Dendritic cell treated with granulocyte-macrophage colony-stimulating factor and Interleukin-4, amounts not matched to agents 40 ng/mL and 50 ng/mL, for 4 days (primary cell): ENCODE measurements at regions not wholly inside any gene's neighbourhood (a gene's known extent, or its start where the extent isn't known, plus 50 kb on each side); places are given as distances from the start of the nearest gene placed in this dataset.

ENCODE experiments used
- H3K27ac Mint-ChIP-seq: one replicate; pipeline ENCODE4 v1.8.0; 2022; ENCODE audit warnings: mild to moderate bottlenecking, mixed read lengths
- H3K27me3 Mint-ChIP-seq: one replicate; pipeline ENCODE4 v1.8.0; 2022; ENCODE audit warnings: mild to moderate bottlenecking, mixed read lengths
- H3K36me3 Mint-ChIP-seq: one replicate; pipeline ENCODE4 v1.8.0; 2022; ENCODE audit warnings: low read depth, mixed read lengths
- H3K4me1 Mint-ChIP-seq: one replicate; pipeline ENCODE4 v1.8.0; 2022; ENCODE audit warnings: low read depth, mixed read lengths
- H3K4me3 Mint-ChIP-seq: one replicate; pipeline ENCODE4 v1.8.0; 2022; ENCODE audit warnings: mild to moderate bottlenecking, moderate library complexity, mixed read lengths
- H3K9me3 Mint-ChIP-seq: one replicate; pipeline ENCODE4 v1.8.0; 2022; ENCODE audit warnings: mixed read lengths
- intact Hi-C: fragments of 100-400 bp; cut with micrococcal nuclease; formaldehyde crosslinking; loops from one replicate; pipeline ENCODE4 v1.15.0; 2022

- H3K27ac Mint-ChIP-seq = no peak overlapping the region
- H3K27me3 Mint-ChIP-seq = no peaks in the 10 kb centered on the region
- H3K4me1 Mint-ChIP-seq = no peaks in the 10 kb centered on the region
- no peaks in the 10 kb centered on the region for H3K36me3 Mint-ChIP-seq
- intact Hi-C loops = no loop called here
- H3K4me3 Mint-ChIP-seq = no peak overlapping the region
- H3K9me3 Mint-ChIP-seq = peaks cover 33% of the 10 kb centered on the region
Measured at GRCh38 chr2:5751873-5752482, 59.8 kb downstream of the SOX11 start.

DNA sequence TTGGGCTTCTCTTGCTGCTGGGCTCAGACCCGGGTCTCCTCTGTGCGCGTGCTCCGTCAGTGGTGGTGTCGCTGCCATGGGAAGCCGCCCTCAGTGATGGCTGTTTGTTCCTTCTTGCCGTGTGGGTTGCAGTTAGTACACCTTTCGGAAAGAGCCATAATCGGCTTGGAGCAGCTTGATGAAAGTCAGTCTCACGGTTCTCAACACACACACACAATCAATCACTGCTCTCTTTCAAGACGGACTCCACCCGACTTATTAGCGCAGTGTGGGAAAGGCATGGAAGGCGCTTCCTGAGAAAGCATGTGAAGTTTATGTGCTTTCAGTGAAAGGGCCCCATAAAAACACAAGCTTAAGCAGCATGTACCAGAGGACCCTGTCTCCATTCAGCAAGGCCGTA, 64.1 kb downstream of the SOX11 start:
- H3K4me1 Mint-ChIP-seq = no peaks in the 10 kb centered on the region
- intact Hi-C loops = no loop called here
- H3K36me3 Mint-ChIP-seq = no peaks in the 10 kb centered on the region
- no peaks in the 10 kb centered on the region for H3K27me3 Mint-ChIP-seq
- no peak overlapping the region for H3K27ac Mint-ChIP-seq
- no peak overlapping the region for H3K4me3 Mint-ChIP-seq
- H3K9me3 Mint-ChIP-seq = peaks cover 11% of the 10 kb centered on the region

DNA sequence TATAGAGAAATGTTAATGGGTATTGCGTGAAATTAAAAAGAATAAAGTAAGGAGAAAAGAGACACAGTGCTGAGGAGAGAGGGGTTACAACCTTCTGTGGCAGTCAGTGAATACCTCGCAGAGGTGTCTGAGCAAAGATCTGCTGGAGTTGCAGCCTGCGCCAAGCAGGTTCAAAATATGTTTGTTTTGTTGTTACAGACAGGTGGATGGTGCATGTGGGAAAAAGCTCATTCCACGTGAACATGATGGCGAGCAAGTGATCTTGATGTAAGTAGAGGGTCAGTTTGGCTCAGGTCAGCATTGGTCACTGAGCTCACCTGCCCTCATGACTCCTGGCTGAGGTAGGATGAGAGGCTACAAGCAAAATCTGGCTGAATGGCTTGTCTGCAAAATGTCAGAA, 66.2 kb downstream of the SOX11 start:
- Mint-ChIP-seq H3K4me1 (no peaks in the 10 kb centered on the region), H3K9me3 (peaks cover 4% of the 10 kb centered on the region), H3K27ac (no peak overlapping the region), H3K36me3 (no peaks in the 10 kb centered on the region), H3K27me3 (no peaks in the 10 kb centered on the region), H3K4me3 (no peak overlapping the region)
- intact Hi-C loops = no loop called here

GRCh38 chr2:5759949-5760348, 67.8 kb downstream of the SOX11 start:
- intact Hi-C loops = no loop called here
- H3K27me3 Mint-ChIP-seq = no peaks in the 10 kb centered on the region
- no peaks in the 10 kb centered on the region for H3K9me3 Mint-ChIP-seq
- no peaks in the 10 kb centered on the region for H3K4me1 Mint-ChIP-seq
- no peak overlapping the region for H3K4me3 Mint-ChIP-seq
- H3K27ac Mint-ChIP-seq = no peak overlapping the region
- no peaks in the 10 kb centered on the region for H3K36me3 Mint-ChIP-seq

- intact Hi-C loops = no loop called here
- no peak overlapping the region for H3K4me3 Mint-ChIP-seq
- no peaks in the 10 kb centered on the region for H3K27me3 Mint-ChIP-seq
- peaks cover 7% of the 10 kb centered on the region for H3K9me3 Mint-ChIP-seq
- H3K27ac Mint-ChIP-seq = no peak overlapping the region
- no peaks in the 10 kb centered on the region for H3K36me3 Mint-ChIP-seq
- H3K4me1 Mint-ChIP-seq = no peaks in the 10 kb centered on the region
Measured at GRCh38 chr2:5763531-5763930, 71.3 kb downstream of the SOX11 start.

DNA sequence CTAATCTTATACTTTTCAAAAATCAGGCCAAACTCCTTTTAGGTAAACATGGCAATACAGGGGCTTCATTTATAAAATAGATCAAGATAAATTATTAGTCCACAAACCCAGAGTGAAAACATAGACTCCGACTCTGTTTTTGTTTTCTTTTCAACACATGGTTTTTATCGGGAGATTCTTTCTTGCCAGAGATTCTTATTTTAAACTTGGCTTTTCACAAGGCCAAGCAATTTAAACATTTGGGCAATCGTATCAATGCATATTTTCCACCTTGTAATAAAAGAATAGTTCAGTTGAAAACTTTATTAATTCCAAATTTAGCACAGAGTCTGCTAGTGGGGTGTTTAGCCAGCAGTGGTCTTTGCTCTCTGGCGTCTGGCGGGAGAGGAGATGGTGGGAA, 71.9 kb downstream of the SOX11 start:
- Mint-ChIP-seq H3K9me3 (peaks cover 12% of the 10 kb centered on the region), H3K4me1 (no peaks in the 10 kb centered on the region), H3K27me3 (no peaks in the 10 kb centered on the region), H3K4me3 (no peak overlapping the region), H3K36me3 (no peaks in the 10 kb centered on the region), H3K27ac (no peak overlapping the region)
- intact Hi-C loops = no loop called here

DNA sequence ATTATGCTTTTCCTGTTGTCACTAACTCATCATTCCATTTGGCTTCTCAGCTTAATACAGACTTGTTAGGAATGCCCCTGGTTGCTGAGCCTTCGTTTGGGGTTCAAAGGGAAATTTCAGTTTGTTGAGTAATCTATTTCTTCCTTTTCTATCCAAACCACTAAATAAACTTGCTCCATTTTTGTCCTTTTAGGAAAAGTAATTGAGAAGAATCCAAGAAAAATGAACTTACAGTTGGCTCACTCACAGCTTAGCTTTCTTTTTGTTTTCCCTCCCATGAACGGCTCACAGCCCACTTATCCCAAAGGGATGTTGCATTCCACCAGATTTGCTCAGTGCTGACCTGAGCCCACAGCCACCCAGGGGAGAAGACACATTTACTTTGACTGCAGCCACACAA, 73.9 kb downstream of the SOX11 start:
- Mint-ChIP-seq H3K4me3 (no peak overlapping the region), H3K27me3 (no peaks in the 10 kb centered on the region), H3K4me1 (no peaks in the 10 kb centered on the region)

GRCh38 chr2:5766561-5766960, 74.4 kb downstream of the SOX11 start:
- Mint-ChIP-seq H3K4me1 (no peaks in the 10 kb centered on the region), H3K27me3 (no peaks in the 10 kb centered on the region), H3K27ac (no peak overlapping the region), H3K36me3 (no peaks in the 10 kb centered on the region), H3K4me3 (no peak overlapping the region), H3K9me3 (peaks cover 14% of the 10 kb centered on the region)
- intact Hi-C loops = no loop called here

More for the DNA sequence above, 73.9 kb downstream of the SOX11 start:
- peaks cover 14% of the 10 kb centered on the region for H3K9me3 Mint-ChIP-seq
- H3K27ac Mint-ChIP-seq = no peak overlapping the region
- H3K36me3 Mint-ChIP-seq = no peaks in the 10 kb centered on the region
- intact Hi-C loops = no loop called here

DNA sequence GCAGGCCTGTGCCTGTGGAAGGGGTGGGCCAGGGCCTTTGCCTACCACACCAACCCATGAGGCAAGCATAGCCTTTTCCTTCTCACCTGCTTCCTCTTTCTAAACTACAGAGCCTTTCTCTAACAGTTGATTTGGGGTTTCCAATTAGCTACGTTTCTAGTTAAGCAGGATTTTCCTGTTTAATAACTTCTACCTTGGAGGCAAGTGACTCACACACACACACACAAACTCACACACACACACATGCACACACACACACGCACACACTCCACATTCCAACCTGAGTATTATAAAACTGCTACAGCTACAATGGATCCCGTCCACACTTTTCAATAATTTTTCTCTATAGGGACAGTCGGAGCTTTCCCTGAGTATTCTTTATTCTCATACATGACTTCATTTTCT, 84.9 kb downstream of the SOX11 start:
- Mint-ChIP-seq H3K9me3 (no peaks in the 10 kb centered on the region), H3K4me1 (no peaks in the 10 kb centered on the region), H3K4me3 (no peak overlapping the region), H3K27me3 (no peaks in the 10 kb centered on the region), H3K27ac (no peak overlapping the region), H3K36me3 (no peaks in the 10 kb centered on the region)
- intact Hi-C loops = no loop called here

- intact Hi-C loops = no loop called here
- H3K4me1 Mint-ChIP-seq = no peaks in the 10 kb centered on the region
- no peak overlapping the region for H3K4me3 Mint-ChIP-seq
- no peaks in the 10 kb centered on the region for H3K36me3 Mint-ChIP-seq
- no peaks in the 10 kb centered on the region for H3K27me3 Mint-ChIP-seq
- H3K9me3 Mint-ChIP-seq = peaks cover 14% of the 10 kb centered on the region
- no peak overlapping the region for H3K27ac Mint-ChIP-seq
Measured at GRCh38 chr2:5781679-5782078, 89.5 kb downstream of the SOX11 start.

DNA sequence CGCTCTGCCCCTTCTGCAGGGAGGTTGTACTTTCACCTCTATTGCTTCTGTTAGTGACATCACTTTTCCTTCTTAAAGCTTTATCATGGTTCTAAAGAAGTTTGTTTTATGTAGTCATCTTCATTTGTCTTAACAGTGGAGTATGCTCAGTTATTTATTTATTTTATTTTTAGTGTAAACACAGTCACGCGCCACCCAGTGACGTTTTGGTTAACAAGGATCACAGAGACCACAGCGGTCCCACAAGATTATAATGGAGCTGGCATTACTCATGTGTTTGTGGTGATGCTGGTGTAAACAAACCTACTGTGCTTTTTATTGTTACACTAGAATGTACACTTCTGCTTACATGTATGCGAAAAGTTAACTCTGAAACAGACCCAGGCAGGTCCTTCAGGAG, 89.9 kb downstream of the SOX11 start:
- Mint-ChIP-seq H3K9me3 (peaks cover 18% of the 10 kb centered on the region), H3K36me3 (no peaks in the 10 kb centered on the region), H3K4me3 (no peak overlapping the region), H3K4me1 (no peaks in the 10 kb centered on the region), H3K27ac (no peak overlapping the region), H3K27me3 (no peaks in the 10 kb centered on the region)
- intact Hi-C loops = no loop called here

- H3K9me3 Mint-ChIP-seq = peaks cover 33% of the 10 kb centered on the region
- no peaks in the 10 kb centered on the region for H3K36me3 Mint-ChIP-seq
- H3K4me1 Mint-ChIP-seq = no peaks in the 10 kb centered on the region
- no peak overlapping the region for H3K27ac Mint-ChIP-seq
- H3K27me3 Mint-ChIP-seq = no peaks in the 10 kb centered on the region
- no peak overlapping the region for H3K4me3 Mint-ChIP-seq
- intact Hi-C loops = no loop called here
Measured at GRCh38 chr2:5788447-5788846, 96.3 kb downstream of the SOX11 start.

DNA sequence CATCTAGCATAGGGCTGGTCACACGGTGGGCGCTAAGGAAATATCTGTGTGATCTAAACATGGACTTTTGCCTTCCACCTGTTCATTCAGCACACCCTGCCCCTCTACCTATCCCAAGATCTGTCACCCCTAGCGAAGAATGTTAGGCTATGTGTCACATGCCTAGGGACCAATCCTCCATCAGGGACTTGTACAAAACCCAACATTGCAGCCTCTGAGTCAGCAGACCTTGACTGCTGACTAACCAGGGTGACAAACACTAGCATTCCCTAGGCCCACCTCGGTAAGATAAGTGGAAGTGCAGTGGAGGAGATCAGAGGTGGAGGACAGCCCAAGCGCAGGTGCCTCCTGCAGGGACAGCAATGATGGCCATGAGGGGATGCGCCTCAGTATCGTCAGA, 99.2 kb downstream of the SOX11 start:
- H3K4me3 Mint-ChIP-seq = no peak overlapping the region
- intact Hi-C loops = no loop called here
- H3K27me3 Mint-ChIP-seq = no peaks in the 10 kb centered on the region
- no peak overlapping the region for H3K27ac Mint-ChIP-seq
- no peaks in the 10 kb centered on the region for H3K36me3 Mint-ChIP-seq
- H3K9me3 Mint-ChIP-seq = peaks cover 32% of the 10 kb centered on the region
- no peaks in the 10 kb centered on the region for H3K4me1 Mint-ChIP-seq

DNA sequence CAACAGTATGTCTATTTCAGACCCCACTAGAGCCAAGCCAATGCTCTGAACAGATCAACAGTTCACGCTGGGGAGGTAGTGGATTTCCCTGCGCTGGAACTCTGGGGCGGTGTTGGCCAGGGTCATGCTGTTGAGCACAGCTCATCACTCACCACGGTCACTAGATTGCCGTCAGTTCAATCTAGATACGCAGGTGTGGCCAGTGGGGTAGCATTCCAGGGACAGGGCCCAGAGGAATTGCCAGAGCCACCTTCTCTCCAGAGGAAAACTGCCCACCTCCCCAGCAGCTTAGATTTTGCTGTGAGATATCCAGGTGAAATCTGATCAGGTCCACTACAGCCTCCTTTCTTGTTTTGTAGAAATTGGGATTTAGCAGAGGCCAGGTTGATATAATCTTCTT, 101.8 kb downstream of the SOX11 start:
- Mint-ChIP-seq H3K27me3 (no peaks in the 10 kb centered on the region), H3K27ac (no peak overlapping the region), H3K4me1 (no peaks in the 10 kb centered on the region), H3K9me3 (peaks cover 21% of the 10 kb centered on the region), H3K36me3 (no peaks in the 10 kb centered on the region), H3K4me3 (no peak overlapping the region)
- intact Hi-C loops = no loop called here

DNA sequence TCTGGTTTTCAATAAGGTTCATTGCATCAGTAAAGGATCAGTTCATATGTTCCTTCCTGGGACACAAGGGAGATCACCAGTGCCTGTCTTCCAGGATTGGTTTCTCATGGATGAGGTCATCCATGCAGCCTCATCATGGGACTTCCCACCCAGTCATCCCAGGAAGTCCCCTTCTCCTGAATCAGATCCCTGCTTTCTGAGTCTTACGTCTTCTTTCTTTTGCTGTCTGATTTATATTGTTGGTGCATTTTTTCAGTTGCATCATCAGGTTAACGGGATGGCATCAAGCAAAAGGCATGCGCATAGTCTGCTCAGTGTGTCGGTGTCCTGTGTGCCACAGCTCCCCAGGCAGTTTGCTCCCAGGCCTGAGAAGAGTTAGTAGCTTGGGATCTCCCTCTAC, 105.9 kb downstream of the SOX11 start:
- H3K27me3 Mint-ChIP-seq = no peaks in the 10 kb centered on the region
- peaks cover 38% of the 10 kb centered on the region for H3K9me3 Mint-ChIP-seq
- no peak overlapping the region for H3K4me3 Mint-ChIP-seq
- intact Hi-C loops = no loop called here
- no peak overlapping the region for H3K27ac Mint-ChIP-seq
- no peaks in the 10 kb centered on the region for H3K4me1 Mint-ChIP-seq
- no peaks in the 10 kb centered on the region for H3K36me3 Mint-ChIP-seq
